IMR-90 (cell line): ENCODE measurements at regions not wholly inside any gene's neighbourhood (a gene's known extent, or its start where the extent isn't known, plus 50 kb on each side); places are given as distances from the start of the nearest gene placed in this dataset.
A peak's percentile ranks its signal among the peaks of the same experiment; 100 is the strongest.

Experiments
- CHD1 ChIP-seq: IDR thresholded peaks from 2 replicates; pipeline ENCODE4 v1.6.1; 2012; ENCODE audit warnings: low read depth, low read length, improper control_type of control experiment
- CTCF ChIP-seq: conservative IDR thresholded peaks from 2 replicates; pipeline ENCODE4 v1.5.1; 2012; ENCODE audit warnings: mild to moderate bottlenecking, low read depth, low read length, improper control_type of control experiment
- ELK1 ChIP-seq: fragments of 150-350 bp; IDR thresholded peaks from 2 replicates; pipeline ENCODE4 v1.6.1; 2016; ENCODE audit warnings: low read depth, mild to moderate bottlenecking, low read length, moderate library complexity, borderline replicate concordance
- FOS ChIP-seq: fragments of 150-350 bp; IDR thresholded peaks from 2 replicates; pipeline ENCODE4 v1.6.1; 2016; ENCODE audit warnings: low read depth, low read length
- MAFK ChIP-seq: IDR thresholded peaks from 2 replicates; pipeline ENCODE4 v1.6.1; 2012; ENCODE audit warnings: low read depth, low read length, improper control_type of control experiment
- MAZ ChIP-seq: IDR thresholded peaks from 2 replicates; pipeline ENCODE4 v1.6.1; 2012; ENCODE audit warnings: low read depth, mild to moderate bottlenecking, low read length, improper control_type of control experiment, moderate library complexity, borderline replicate concordance
- NFE2L2 ChIP-seq: fragments of 150-350 bp; IDR thresholded peaks from 2 replicates; pipeline ENCODE4 v1.6.1; 2016; ENCODE audit warnings: low read depth, mild to moderate bottlenecking, low read length
- POLR2A ChIP-seq: IDR thresholded peaks from 2 replicates; pipeline ENCODE4 v1.6.1; 2012; ENCODE audit warnings: mild to moderate bottlenecking, low read depth, low read length
- RAD21 ChIP-seq: IDR thresholded peaks from 2 replicates; pipeline ENCODE4 v1.6.1; 2012; ENCODE audit warnings: low read length, improper control_type of control experiment
- SMC3 ChIP-seq: fragments of 150-350 bp; IDR thresholded peaks from 2 replicates; pipeline ENCODE4 v1.6.1; 2016; ENCODE audit warnings: low read depth, mild to moderate bottlenecking, antibody characterized with exemption, low read length, moderate library complexity
- USF2 ChIP-seq: fragments of 150-350 bp; IDR thresholded peaks from 2 replicates; pipeline ENCODE4 v1.6.1; 2017; ENCODE audit warnings: mild to moderate bottlenecking, antibody characterized with exemption, low read length, low read depth

- TF ChIP-seq CTCF (peak; percentile 81), RAD21 (peak; percentile 81), POLR2A (0 out of 2 replicates have a peak, but pooled peaks have one; percentile 24), USF2 (no peak), FOS (peak; percentile 22; the same call in 1 of the 2 replicates), MAZ (0 out of 2 replicates have a peak, but pooled peaks have one; percentile 17), CHD1 (no peak), NFE2L2 (no peak), MAFK (no peak), SMC3 (peak; percentile 73), ELK1 (no peak)
These were observed 201.3 kb downstream of the JCAD start for GRCh38 chr10:29857843-29858701.
